Endothelial cell of umbilical vein (primary cell): ENCODE measurements at regions not wholly inside any gene's neighbourhood (a gene's known extent, or its start where the extent isn't known, plus 50 kb on each side); places are given as distances from the start of the nearest gene placed in this dataset.

Experiments
- BruUV-seq: library from RNA; stranded (reverse); fragments of 400-500 nt; replicated peaks from 2 replicates; lab custom pipeline; 2021; lab: Mats Ljungman, UMichigan
- CTCF ChIA-PET: fragments of 300-600, 350-600 bp; sonication (Branson Sonifier 250); formaldehyde crosslinking; loops from one replicate; lab custom pipeline; 2021; ENCODE audit warnings: antibody characterized with exemption, inconsistent platforms; lab: Charles Lee
- POLR2A ChIA-PET: fragments of 300-600, 350-600 bp; sonication (Branson Sonifier 250); formaldehyde crosslinking; loops from one replicate; lab custom pipeline; 2021; ENCODE audit warnings: antibody characterized with exemption, inconsistent platforms; lab: Charles Lee
- DNase-seq: peaks from one replicate; pipeline ENCODE4 v3.0.0-alpha.2; 2011; ENCODE audit warnings: low read depth, low spot score
- FAIRE-seq: peaks from 2 replicates; lab custom pipeline; 2011; peaks lifted over from hg19 to GRCh38; lab: Jason Lieb, UNC
- H2AFZ ChIP-seq: 2 replicates; pipeline ENCODE4 v1.6.0; 2012; ENCODE audit warnings: low read depth, low read length, control low read depth, inconsistent platforms
- H3K27ac ChIP-seq: 2 replicates; pipeline ENCODE4 v1.5.1; 2011; ENCODE audit warnings: low read depth, mild to moderate bottlenecking, control low read depth, low read length, moderate library complexity; ENCODE audit not compliant: insufficient read depth
- H3K27me3 ChIP-seq, 2 experiments: 2 replicates each; pipeline versions ENCODE4 v1.6.0 to v1.6.1; 2011; ENCODE audit warnings: low read length in 2 of 2, mixed read lengths in 1 of 2; ENCODE audit not compliant: control insufficient read depth in 2 of 2, insufficient read depth in 2 of 2
- H3K36me3 ChIP-seq, 2 experiments: 2 replicates in 1 of 2; 3 replicates in 1 of 2; pipeline ENCODE4 v1.5.1; 2011; ENCODE audit warnings: low read length in 2 of 2, mild to moderate bottlenecking in 1 of 2, moderate library complexity in 1 of 2; ENCODE audit not compliant: control insufficient read depth in 2 of 2, insufficient read depth in 2 of 2; ENCODE audit errors: extremely low read depth in 1 of 2
- H3K4me1 ChIP-seq: 3 replicates; pipeline ENCODE4 v1.5.1; 2011; ENCODE audit warnings: mild to moderate bottlenecking, low read length; ENCODE audit not compliant: control insufficient read depth, insufficient read depth; ENCODE audit errors: extremely low read depth
- H3K4me2 ChIP-seq: 2 replicates; pipeline ENCODE4 v1.6.1; 2011; ENCODE audit warnings: low read length, control low read depth, mixed read lengths; ENCODE audit not compliant: insufficient read depth
- H3K4me3 ChIP-seq, 3 experiments: fragments of 200-600 bp in 1 of 3; sonication (generic), shearing (Covaris generic) in 1 of 3; replicated peaks in 1 of 3; 2 replicates each; pipeline ENCODE4 v1.5.1; 2011 to 2016; ENCODE audit warnings: control low read depth in 3 of 3, low read length in 3 of 3, mild to moderate bottlenecking in 2 of 3, inconsistent platforms in 1 of 3, low read depth in 1 of 3, moderate library complexity in 1 of 3; ENCODE audit not compliant: insufficient read depth in 1 of 3
- H3K79me2 ChIP-seq: 2 replicates; pipeline ENCODE4 v1.6.0; 2012; ENCODE audit warnings: low read length, inconsistent platforms; ENCODE audit not compliant: control insufficient read depth, insufficient read depth
- H3K9ac ChIP-seq: replicated peaks from 2 replicates; pipeline ENCODE3; 2011; ENCODE audit warnings: low read length, control low read depth; ENCODE audit not compliant: insufficient read depth; ENCODE audit errors: extremely low read depth
- H3K9me1 ChIP-seq: replicated peaks from 3 replicates; pipeline ENCODE4 v1.6.0; 2011; ENCODE audit warnings: mild to moderate bottlenecking, low read length; ENCODE audit not compliant: control insufficient read depth, insufficient read depth; ENCODE audit errors: extremely low read depth
- H3K9me3 ChIP-seq: replicated peaks from 2 replicates; pipeline ENCODE4 v1.5.1; 2012; ENCODE audit warnings: low read length, inconsistent platforms; ENCODE audit not compliant: control insufficient read depth, insufficient read depth
- H4K20me1 ChIP-seq: replicated peaks from 2 replicates; pipeline ENCODE3; 2011; ENCODE audit warnings: mild to moderate bottlenecking, low read length; ENCODE audit not compliant: control insufficient read depth, insufficient read depth; ENCODE audit errors: extremely low read depth
- CTCF ChIP-seq, 2 donors: IDR thresholded peaks; 1 replicate in 1 of 2; 2 replicates in 1 of 2; pipeline ENCODE4 v1.5.1; 2011; ENCODE audit warnings: low read length in 2 of 2, mild to moderate bottlenecking in 2 of 2, moderate library complexity in 2 of 2, control low read depth in 1 of 2, inconsistent platforms in 1 of 2, low read depth in 1 of 2; ENCODE audit not compliant: insufficient read depth in 1 of 2; ENCODE audit errors: extremely low read depth in 1 of 2
- EZH2 ChIP-seq: IDR thresholded peaks from 2 replicates; pipeline ENCODE4 v1.6.1; 2012; ENCODE audit warnings: borderline replicate concordance, low read depth, mild to moderate bottlenecking, moderate library complexity, low read length, inconsistent platforms; ENCODE audit not compliant: severe bottlenecking
- FOS ChIP-seq: IDR thresholded peaks from 2 replicates; pipeline ENCODE4 v1.6.1; 2011; ENCODE audit warnings: mild to moderate bottlenecking, low read length, moderate library complexity, borderline replicate concordance; ENCODE audit not compliant: insufficient read depth
- GATA2 ChIP-seq: IDR thresholded peaks from 2 replicates; pipeline ENCODE4 v1.7.0; 2011; ENCODE audit warnings: low read depth, mild to moderate bottlenecking, moderate library complexity, mixed read lengths, low read length; ENCODE audit not compliant: insufficient read length, insufficient read depth
- JUN ChIP-seq: IDR thresholded peaks from 2 replicates; pipeline ENCODE4 v1.6.1; 2011; ENCODE audit warnings: borderline replicate concordance, low read depth; ENCODE audit not compliant: insufficient read length, insufficient read depth
- MAX ChIP-seq: IDR thresholded peaks from 2 replicates; pipeline ENCODE4 v1.6.1; 2011; ENCODE audit not compliant: insufficient read depth, insufficient read length
- MYC ChIP-seq: IDR thresholded peaks from one replicate; pipeline ENCODE4 v1.6.1; 2011; ENCODE audit warnings: mild to moderate bottlenecking, low read depth, low read length
- POLR2A ChIP-seq: IDR thresholded peaks from 2 replicates; pipeline ENCODE4 v1.6.1; 2012; ENCODE audit warnings: low read depth, mild to moderate bottlenecking, control low read depth, low read length
- POLR2AphosphoS5 ChIP-seq: IDR thresholded peaks from 2 replicates; pipeline ENCODE4 v1.6.1; 2012; ENCODE audit warnings: low read depth, mild to moderate bottlenecking, control low read depth, low read length, moderate library complexity; ENCODE audit not compliant: insufficient read depth
- dilution Hi-C: fragments of 300-500 bp; cut with MboI; formaldehyde crosslinking; loops from one replicate; pipeline ENCODE4 v1.15.0; 2019; ENCODE audit warnings: low sequenced_read_pairs; ENCODE audit not compliant: extremely low pct_ligation_motif_present
- intact Hi-C: fragments of 100-400 bp; cut with micrococcal nuclease; formaldehyde crosslinking; loops from one replicate; pipeline ENCODE4 v1.10.0; 2022

- intact Hi-C loops, result no loop called here
- Histone ChIP-seq H4K20me1 (no peaks in the 10 kb centered on the region), H3K4me2 (no peak overlapping the region), H3K9ac (no peak overlapping the region), H3K27ac (no peak overlapping the region), H3K9me1 (no peaks in the 10 kb centered on the region), H3K4me1 (peaks cover under 1% of the 10 kb centered on the region), H3K79me2 (no peaks in the 10 kb centered on the region), H2AFZ (peak overlapping the region; percentile 26), H3K27me3 (no peaks in the 10 kb centered on the region), H3K36me3 (no peaks in the 10 kb centered on the region), H3K9me3 (no peaks in the 10 kb centered on the region), H3K4me3 (no peak overlapping the region)
- BruUV-seq, result no TSS peak
- no peak for FAIRE-seq
- CTCF ChIA-PET, result no interaction called here
- DNase-seq, result no peak
- no peak for TF ChIP-seq CTCF (IDR thresholded peaks at IDR 0.05; ENCODE audit: extremely low read depth in 1 of 2, insufficient read depth in 1 of 2, low read depth in 1 of 2, low read length in 2 of 2)
- no peak for TF ChIP-seq GATA2
- dilution Hi-C loops, result no loop called here
- POLR2A ChIA-PET, result no interaction called here
Measured at GRCh38 chr10:17533731-17534130, 79.3 kb upstream of the ST8SIA6 start.

GRCh38 chr10:17528306-17528862, 74.0 kb upstream of the ST8SIA6 start:
- peak; percentile 9 for DNase-seq
- peak overlapping the region; percentile 12 for H3K4me2 ChIP-seq
- H3K27me3 ChIP-seq, result no peaks in the 10 kb centered on the region
- POLR2A ChIA-PET, result no interaction called here
- H4K20me1 ChIP-seq, result no peaks in the 10 kb centered on the region
- H3K27ac ChIP-seq, result peak overlapping the region; percentile 98
- no peak for TF ChIP-seq FOS
- TF ChIP-seq POLR2A, result no peak
- no peak for TF ChIP-seq CTCF (IDR thresholded peaks at IDR 0.05; ENCODE audit: extremely low read depth in 1 of 2, insufficient read depth in 1 of 2, low read depth in 1 of 2, low read length in 2 of 2)
- TF ChIP-seq MYC, result no peak
- TF ChIP-seq POLR2AphosphoS5, result no peak
- TF ChIP-seq GATA2, result no peak
- no peak for TF ChIP-seq JUN
- no peak for TF ChIP-seq EZH2
- TF ChIP-seq MAX, result no peak
- no peaks in the 10 kb centered on the region for H3K79me2 ChIP-seq
- intact Hi-C loops, result loop anchor here (5.0 kb wide), 1 partner anchor 96 kb away; no protein-coding TSS in a partner anchor
- no peak overlapping the region for H3K4me3 ChIP-seq
- no TSS peak for BruUV-seq
- no peaks in the 10 kb centered on the region for H3K9me3 ChIP-seq
- peaks cover 23% of the 10 kb centered on the region for H3K4me1 ChIP-seq
- peak overlapping the region; percentile 40 for H2AFZ ChIP-seq
- no peaks in the 10 kb centered on the region for H3K36me3 ChIP-seq
- H3K9ac ChIP-seq, result peak overlapping the region; percentile 22
- dilution Hi-C loops, result no loop called here
- no peaks in the 10 kb centered on the region for H3K9me1 ChIP-seq
- FAIRE-seq, result no peak
- CTCF ChIA-PET, result interaction anchor here (0.8 kb wide), 1 partner anchor 8 kb away, joined by 3 read pairs; no protein-coding TSS in a partner anchor
